NCI-H524 treated with DMSO at 0.1 percent for 48 hours (cell line): ENCODE measurements at regions not wholly inside any gene's neighbourhood (a gene's known extent, or its start where the extent isn't known, plus 50 kb on each side); places are given as distances from the start of the nearest gene placed in this dataset.

ENCODE experiments used
- DNase-seq: peaks from one replicate; lab custom pipeline; 2025; lab: John Stamatoyannopoulos, UW

DNA sequence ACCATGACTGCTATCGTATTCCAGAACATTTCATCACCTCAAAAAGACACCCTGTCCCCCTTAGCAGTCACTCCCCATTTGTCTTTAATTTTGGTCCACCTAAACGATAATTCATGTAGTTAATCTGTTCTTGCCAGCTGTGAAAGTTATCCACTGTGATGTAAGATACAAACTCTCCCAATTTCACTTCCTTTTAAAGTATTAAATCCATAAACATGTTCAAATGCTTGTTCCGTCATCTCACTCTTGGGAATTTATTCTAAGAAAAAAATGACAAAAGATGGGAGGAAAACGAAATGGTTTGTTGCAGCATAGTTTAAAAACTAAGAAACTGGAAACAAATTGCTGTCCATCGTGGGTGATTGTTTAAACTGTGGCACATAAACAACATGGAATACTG is 53.7 kb upstream of the IRF2 start:
- no peak for DNase-seq

- DNase-seq = no peak
Observed at GRCh38 chr4:184526228-184526627, 51.9 kb upstream of the IRF2 start.
